RWPE1 (cell line): ENCODE measurements at regions not wholly inside any gene's neighbourhood (a gene's known extent, or its start where the extent isn't known, plus 50 kb on each side); places are given as distances from the start of the nearest gene placed in this dataset.

ENCODE experiments used
- CTCF ChIA-PET: fragments of 350-600 bp; sonication (Branson Sonifier 250); formaldehyde crosslinking; extraction: SDS; loops from one replicate; lab custom pipeline; 2021; lab: Yijun Ruan, JAX
- POLR2A ChIA-PET: fragments of 400-600 bp; formaldehyde crosslinking; extraction: SDS; loops from one replicate; lab custom pipeline; 2020; ENCODE audit warnings: antibody characterized with exemption; ENCODE audit not compliant: low non-redundant PET; lab: Yijun Ruan, JAX
- DNase-seq: peaks from one replicate; pipeline ENCODE4 v3.0.0; 2012; ENCODE audit warnings: low spot score
- H3K27ac ChIP-seq: fragments of 450-650 bp; 2 replicates; pipeline ENCODE4 v1.5.1; 2017
- CTCF ChIP-seq: fragments of 450-650 bp; conservative IDR thresholded peaks from 2 replicates; pipeline ENCODE4 v1.5.1; 2017; ENCODE audit warnings: low read depth, mild to moderate bottlenecking

DNA sequence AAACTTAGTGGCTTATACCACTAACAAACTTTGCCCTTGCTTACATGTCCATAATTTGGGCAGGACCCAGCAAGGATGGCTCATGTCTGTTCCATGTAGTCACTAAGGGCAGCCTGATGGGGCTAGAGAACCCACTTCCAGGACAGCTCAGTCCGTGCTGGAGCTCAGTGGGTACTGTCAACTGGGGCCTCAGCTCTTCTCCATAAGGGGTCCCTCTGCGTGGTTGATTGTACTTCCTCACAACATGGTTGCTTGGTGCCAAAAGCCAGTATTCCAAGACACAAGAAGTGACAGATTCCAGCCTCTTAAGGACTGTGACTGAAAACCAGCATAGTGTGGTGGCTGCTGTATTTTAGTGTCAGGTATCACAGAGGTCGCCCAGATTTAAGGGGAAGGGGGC lies 675.2 kb downstream of the TBC1D22A start:
- POLR2A ChIA-PET = no interaction called here
- no peak for TF ChIP-seq CTCF
- no peak for DNase-seq
- CTCF ChIA-PET = no interaction called here
- H3K27ac ChIP-seq = no peak overlapping the region

- H3K27ac ChIP-seq = no peak overlapping the region
- CTCF ChIA-PET = no interaction called here
- no peak for DNase-seq
- TF ChIP-seq CTCF = no peak
- POLR2A ChIA-PET = no interaction called here
Measured at GRCh38 chr22:47437110-47437509, 674.7 kb downstream of the TBC1D22A start.

- CTCF ChIA-PET = no interaction called here
- TF ChIP-seq CTCF = no peak
- POLR2A ChIA-PET = no interaction called here
- no peak for DNase-seq
- H3K27ac ChIP-seq = no peak overlapping the region
Measured at GRCh38 chr22:47435826-47436225, 673.4 kb downstream of the TBC1D22A start.

GRCh38 chr22:47435204-47435487 lies 672.7 kb downstream of the TBC1D22A start:
- ChIA-PET CTCF (interaction anchor here (0.6 kb wide), 1 partner anchor 323 kb away, joined by 4 read pairs; no protein-coding TSS in a partner anchor), POLR2A (no interaction called here)
- DNase-seq = no peak

GRCh38 chr22:47434336-47435203 lies 672.1 kb downstream of the TBC1D22A start:
- no peak overlapping the region for H3K27ac ChIP-seq
- ChIA-PET CTCF (interaction anchor here (0.6 kb wide), 1 partner anchor 322 kb away, joined by 4 read pairs; no protein-coding TSS in a partner anchor), POLR2A (no interaction called here)
- no peak for TF ChIP-seq CTCF
- no peak for DNase-seq

More at GRCh38 chr22:47435204-47435487, 672.7 kb downstream of the TBC1D22A start:
- no peak overlapping the region for H3K27ac ChIP-seq
- no peak for TF ChIP-seq CTCF

- no peak for TF ChIP-seq CTCF
- ChIA-PET CTCF (no interaction called here), POLR2A (no interaction called here)
- no peak overlapping the region for H3K27ac ChIP-seq
- DNase-seq = no peak
Measured at GRCh38 chr22:47433627-47434026, 671.2 kb downstream of the TBC1D22A start.
